OCI-LY1 (cell line): ENCODE measurements at regions not wholly inside any gene's neighbourhood (a gene's known extent, or its start where the extent isn't known, plus 50 kb on each side); places are given as distances from the start of the nearest gene placed in this dataset.

Experiments used
- H2AFZ ChIP-seq: fragments of 200-600 bp; sonication (generic), shearing (Covaris generic); 2 replicates; pipeline ENCODE4 v1.6.0; 2014; ENCODE audit warnings: antibody characterized with exemption, mild to moderate bottlenecking, low read length
- H3F3A ChIP-seq: fragments of 200-600 bp; sonication (generic), shearing (Covaris generic); 2 replicates; pipeline ENCODE4 v1.6.0; 2014; ENCODE audit warnings: mild to moderate bottlenecking, antibody characterized with exemption, low read length, moderate library complexity; ENCODE audit not compliant: insufficient read depth
- H3K27ac ChIP-seq: fragments of 200-600 bp; sonication (generic); 2 replicates; pipeline ENCODE4 v1.5.1; 2014; ENCODE audit warnings: low read length, mixed run types, mild to moderate bottlenecking, low read depth; ENCODE audit not compliant: poor library complexity, severe bottlenecking
- H3K27me3 ChIP-seq: fragments of 200-600 bp; sonication (generic); 2 replicates; pipeline ENCODE4 v1.6.0; 2014; ENCODE audit warnings: antibody characterized with exemption, mild to moderate bottlenecking, low read length, moderate library complexity; ENCODE audit not compliant: insufficient read depth
- H3K36me3 ChIP-seq: fragments of 200-600 bp; sonication (generic); 2 replicates; pipeline ENCODE4 v1.6.1; 2014; ENCODE audit warnings: mild to moderate bottlenecking, antibody characterized with exemption, low read length, moderate library complexity, mixed read lengths; ENCODE audit not compliant: insufficient read depth
- H3K4me1 ChIP-seq: fragments of 200-600 bp; sonication (generic); 2 replicates; pipeline ENCODE4 v1.5.1; 2014; ENCODE audit warnings: mild to moderate bottlenecking, low read length, moderate library complexity; ENCODE audit not compliant: insufficient read depth, severe bottlenecking
- H3K4me2 ChIP-seq: fragments of 200-600 bp; sonication (generic), shearing (Covaris generic); 2 replicates; pipeline ENCODE4 v1.6.1; 2014; ENCODE audit warnings: low read length
- H3K4me3 ChIP-seq: fragments of 200-600 bp; sonication (generic); 2 replicates; pipeline ENCODE4 v1.5.1; 2014; ENCODE audit warnings: low read length, low read depth, mild to moderate bottlenecking, mixed read lengths; ENCODE audit not compliant: poor library complexity, severe bottlenecking
- H3K79me2 ChIP-seq: fragments of 200-600 bp; shearing (Covaris generic); 2 replicates; pipeline ENCODE4 v1.6.1; 2016; ENCODE audit warnings: mixed run types, low read length, mixed read lengths; ENCODE audit not compliant: insufficient read depth
- H3K9ac ChIP-seq: fragments of 200-600 bp; sonication (generic), shearing (Covaris generic); 2 replicates; pipeline ENCODE4 v1.6.1; 2014; ENCODE audit warnings: mild to moderate bottlenecking, low read length, mixed read lengths
- H3K9me2 ChIP-seq: fragments of 200-600 bp; sonication (generic), shearing (Covaris generic); 2 replicates; pipeline ENCODE4 v1.6.1; 2014; ENCODE audit warnings: low read depth, mild to moderate bottlenecking, low read length, mixed read lengths
- H3K9me3 ChIP-seq: fragments of 200-600 bp; shearing (Covaris generic); 2 replicates; pipeline ENCODE4 v1.6.1; 2014; ENCODE audit warnings: low read length, mixed read lengths
- H4K20me1 ChIP-seq: fragments of 200-600 bp; sonication (generic), shearing (Covaris generic); 2 replicates; pipeline ENCODE4 v1.6.0; 2016; ENCODE audit warnings: mild to moderate bottlenecking, low read length; ENCODE audit not compliant: insufficient read depth
- EZH2 ChIP-seq: fragments of 200-600 bp; sonication (generic), shearing (Covaris generic); IDR thresholded peaks from 2 replicates; pipeline ENCODE4 v1.8.0; 2017; ENCODE audit warnings: borderline replicate concordance, mixed run types, mild to moderate bottlenecking, antibody characterized with exemption, low read length, moderate library complexity, mixed read lengths
- TF ChIP-seq, protein P1 (sequence below): fragments of 200-600 bp; sonication (generic), shearing (Covaris generic); IDR thresholded peaks from 2 replicates; pipeline ENCODE4 v1.5.1; 2017; ENCODE audit warnings: mild to moderate bottlenecking, antibody characterized with exemption, low read length, moderate library complexity, mixed read lengths

DNA sequence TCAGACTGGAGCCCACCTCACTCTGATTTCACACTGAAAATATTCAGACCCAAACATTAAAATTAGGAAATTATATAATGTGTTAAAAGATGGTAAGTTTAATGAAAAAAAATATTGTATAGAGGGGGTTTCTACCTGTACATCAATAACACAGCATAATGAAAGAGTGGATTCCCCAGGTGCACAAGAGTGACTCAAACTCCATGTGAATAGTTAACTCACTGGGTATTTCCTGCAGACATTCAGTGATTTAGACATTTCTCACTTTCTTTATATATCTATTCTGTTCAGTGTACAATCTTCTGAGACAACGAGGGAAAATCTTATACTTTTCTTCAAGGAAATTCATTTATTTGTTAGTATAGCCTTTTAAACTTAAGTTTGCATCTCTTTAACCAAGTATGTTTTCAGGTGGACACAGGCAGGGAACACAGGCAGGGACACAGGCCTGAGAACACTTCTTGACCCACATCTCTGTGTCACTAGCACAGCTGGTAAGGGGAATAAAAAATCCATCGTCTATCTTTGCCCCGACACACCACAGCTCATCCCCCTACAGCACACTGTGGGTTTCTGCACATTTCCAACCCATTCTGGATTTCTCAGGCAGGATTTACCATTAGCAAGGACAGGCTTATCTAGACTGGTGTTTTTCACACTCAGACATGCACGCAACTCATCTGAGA lies 525.5 kb upstream of the BOD1L1 start:
- Histone ChIP-seq H3K27me3 (no peaks in the 10 kb centered on the region), H3F3A (no peaks in the 10 kb centered on the region), H3K4me3 (no peak overlapping the region), H3K27ac (no peak overlapping the region), H3K9ac (no peak overlapping the region), H3K9me2 (no peaks in the 10 kb centered on the region), H2AFZ (no peak overlapping the region), H3K36me3 (no peaks in the 10 kb centered on the region), H3K79me2 (no peaks in the 10 kb centered on the region), H3K9me3 (no peaks in the 10 kb centered on the region), H4K20me1 (no peaks in the 10 kb centered on the region), H3K4me2 (no peak overlapping the region), H3K4me1 (no peaks in the 10 kb centered on the region)
- TF ChIP-seq EZH2: no peak
- TF ChIP-seq, protein P1, sequence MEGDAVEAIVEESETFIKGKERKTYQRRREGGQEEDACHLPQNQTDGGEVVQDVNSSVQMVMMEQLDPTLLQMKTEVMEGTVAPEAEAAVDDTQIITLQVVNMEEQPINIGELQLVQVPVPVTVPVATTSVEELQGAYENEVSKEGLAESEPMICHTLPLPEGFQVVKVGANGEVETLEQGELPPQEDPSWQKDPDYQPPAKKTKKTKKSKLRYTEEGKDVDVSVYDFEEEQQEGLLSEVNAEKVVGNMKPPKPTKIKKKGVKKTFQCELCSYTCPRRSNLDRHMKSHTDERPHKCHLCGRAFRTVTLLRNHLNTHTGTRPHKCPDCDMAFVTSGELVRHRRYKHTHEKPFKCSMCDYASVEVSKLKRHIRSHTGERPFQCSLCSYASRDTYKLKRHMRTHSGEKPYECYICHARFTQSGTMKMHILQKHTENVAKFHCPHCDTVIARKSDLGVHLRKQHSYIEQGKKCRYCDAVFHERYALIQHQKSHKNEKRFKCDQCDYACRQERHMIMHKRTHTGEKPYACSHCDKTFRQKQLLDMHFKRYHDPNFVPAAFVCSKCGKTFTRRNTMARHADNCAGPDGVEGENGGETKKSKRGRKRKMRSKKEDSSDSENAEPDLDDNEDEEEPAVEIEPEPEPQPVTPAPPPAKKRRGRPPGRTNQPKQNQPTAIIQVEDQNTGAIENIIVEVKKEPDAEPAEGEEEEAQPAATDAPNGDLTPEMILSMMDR: no peak

DNA sequence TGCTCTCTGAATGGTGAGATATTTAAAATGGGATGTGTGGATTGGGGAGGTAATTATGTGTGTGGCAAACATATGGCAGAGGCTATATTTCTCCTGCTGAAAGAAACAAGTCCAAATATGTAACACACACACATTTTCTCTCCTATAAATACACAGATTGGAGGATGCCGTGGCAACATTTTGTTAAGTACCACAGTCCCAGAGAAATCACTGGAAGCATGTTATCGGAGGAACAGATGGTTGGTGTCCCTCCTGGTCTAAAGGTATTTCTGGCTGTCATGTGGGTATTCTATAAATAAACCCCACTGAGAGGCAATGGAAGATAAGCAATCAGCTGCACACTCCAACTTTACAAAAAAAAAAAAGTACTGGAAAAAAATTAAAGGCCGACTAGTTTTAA lies 528.3 kb upstream of the BOD1L1 start:
- no peaks in the 10 kb centered on the region for H3K27me3 ChIP-seq
- no peaks in the 10 kb centered on the region for H3K9me3 ChIP-seq
- no peak overlapping the region for H3K4me3 ChIP-seq
- no peaks in the 10 kb centered on the region for H3K4me1 ChIP-seq
- TF ChIP-seq EZH2: no peak
- H3K9me2 ChIP-seq: no peaks in the 10 kb centered on the region
- H3K79me2 ChIP-seq: no peaks in the 10 kb centered on the region
- no peak overlapping the region for H3K9ac ChIP-seq
- no peaks in the 10 kb centered on the region for H4K20me1 ChIP-seq
- H3K36me3 ChIP-seq: no peaks in the 10 kb centered on the region
- no peak overlapping the region for H3K27ac ChIP-seq
- H3F3A ChIP-seq: no peaks in the 10 kb centered on the region
- no peak overlapping the region for H3K4me2 ChIP-seq
- no peak overlapping the region for H2AFZ ChIP-seq

DNA sequence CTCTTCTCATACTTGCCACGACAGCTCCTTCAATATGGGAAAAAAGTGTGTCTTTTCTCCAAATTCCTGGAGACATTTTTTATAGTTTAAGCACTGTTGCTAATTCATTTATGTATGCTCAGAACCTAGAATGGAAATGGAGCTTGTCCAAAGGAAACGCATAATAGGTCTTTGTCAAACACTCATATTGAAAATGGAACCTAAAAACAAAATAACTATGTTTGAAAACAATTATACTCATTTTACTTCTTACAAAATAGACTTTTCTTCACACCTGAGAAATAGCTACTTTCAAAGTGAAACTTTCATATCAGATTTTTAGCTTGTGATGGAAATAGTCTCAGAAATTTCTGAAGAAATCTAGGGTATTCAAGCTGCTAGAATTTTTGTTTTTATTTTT lies 529.7 kb upstream of the BOD1L1 start:
- Histone ChIP-seq H3K79me2 (no peaks in the 10 kb centered on the region), H3K27ac (no peak overlapping the region), H3K4me3 (no peak overlapping the region), H2AFZ (no peak overlapping the region), H3K9me3 (no peaks in the 10 kb centered on the region), H3F3A (no peaks in the 10 kb centered on the region), H3K4me1 (no peaks in the 10 kb centered on the region), H3K4me2 (no peak overlapping the region), H3K9ac (no peak overlapping the region), H4K20me1 (no peaks in the 10 kb centered on the region), H3K9me2 (no peaks in the 10 kb centered on the region), H3K27me3 (no peaks in the 10 kb centered on the region), H3K36me3 (no peaks in the 10 kb centered on the region)
- TF ChIP-seq, protein P1: no peak
- TF ChIP-seq EZH2: no peak

GRCh38 chr4:14165222-14165920 lies 537.8 kb upstream of the BOD1L1 start:
- Histone ChIP-seq H3K9me2 (no peaks in the 10 kb centered on the region), H3K4me3 (no peak overlapping the region), H2AFZ (no peak overlapping the region), H3K27me3 (no peaks in the 10 kb centered on the region), H3F3A (no peaks in the 10 kb centered on the region), H3K4me1 (peaks cover 6% of the 10 kb centered on the region), H3K79me2 (no peaks in the 10 kb centered on the region), H3K27ac (no peak overlapping the region), H3K4me2 (no peak overlapping the region), H4K20me1 (no peaks in the 10 kb centered on the region), H3K9me3 (no peaks in the 10 kb centered on the region), H3K9ac (no peak overlapping the region), H3K36me3 (no peaks in the 10 kb centered on the region)
- TF ChIP-seq, protein P1: no peak
- no peak for TF ChIP-seq EZH2
